Renal pelvis (tissue), 1 donor: ENCODE measurements at regions not wholly inside any gene's neighbourhood (a gene's known extent, or its start where the extent isn't known, plus 50 kb on each side); places are given as distances from the start of the nearest gene placed in this dataset.

Source experiments
- DNase-seq: peaks from one replicate; pipeline ENCODE4 v3.0.0-alpha.2; 2013

GRCh38 chr5:109945097-109945678, 255.5 kb downstream of the MAN2A1 start:
- no peak for DNase-seq

GRCh38 chr5:109945723-109946480, 256.2 kb downstream of the MAN2A1 start:
- DNase-seq, result no peak

- DNase-seq, result no peak
Observed at GRCh38 chr5:109946610-109947009, 256.9 kb downstream of the MAN2A1 start.

GRCh38 chr5:109947667-109948066, 257.9 kb downstream of the MAN2A1 start:
- no peak for DNase-seq

- DNase-seq, result no peak
Observed at GRCh38 chr5:109950634-109951033, 260.9 kb downstream of the MAN2A1 start.

- no peak for DNase-seq
Observed at GRCh38 chr5:109951348-109951747, 261.6 kb downstream of the MAN2A1 start.

- no peak for DNase-seq
Observed at GRCh38 chr5:109951758-109952157, 262.0 kb downstream of the MAN2A1 start.

GRCh38 chr5:109953761-109954160, 264.0 kb downstream of the MAN2A1 start:
- DNase-seq, result no peak

- DNase-seq, result no peak
Observed at GRCh38 chr5:109956884-109957283, 267.2 kb downstream of the MAN2A1 start.

- DNase-seq, result no peak
Observed at GRCh38 chr5:109958082-109958481, 268.4 kb downstream of the MAN2A1 start.

- DNase-seq, result no peak
Observed at GRCh38 chr5:109959652-109960051, 269.9 kb downstream of the MAN2A1 start.

GRCh38 chr5:109961751-109962150, 272.0 kb downstream of the MAN2A1 start:
- DNase-seq, result no peak

GRCh38 chr5:109962882-109963603, 273.3 kb downstream of the MAN2A1 start:
- DNase-seq, result no peak

GRCh38 chr5:109964136-109964535, 274.4 kb downstream of the MAN2A1 start:
- no peak for DNase-seq

GRCh38 chr5:109965634-109966033, 275.9 kb downstream of the MAN2A1 start:
- DNase-seq, result no peak

- DNase-seq, result no peak
Observed at GRCh38 chr5:109971968-109972367, 282.2 kb downstream of the MAN2A1 start.

- no peak for DNase-seq
Observed at GRCh38 chr5:109981979-109982378, 292.3 kb downstream of the MAN2A1 start.

- no peak for DNase-seq
Observed at GRCh38 chr5:109982966-109983534, 293.3 kb downstream of the MAN2A1 start.

- DNase-seq, result no peak
Observed at GRCh38 chr5:109986726-109987125, 297.0 kb downstream of the MAN2A1 start.

- no peak for DNase-seq
Observed at GRCh38 chr5:109987355-109987754, 297.6 kb downstream of the MAN2A1 start.

- no peak for DNase-seq
Observed at GRCh38 chr5:109987970-109988369, 298.2 kb downstream of the MAN2A1 start.

- DNase-seq, result no peak
Observed at GRCh38 chr5:109989161-109989560, 299.4 kb downstream of the MAN2A1 start.
